HG03159 (cell line): ENCODE measurements at regions not wholly inside any gene's neighbourhood (a gene's known extent, or its start where the extent isn't known, plus 50 kb on each side); places are given as distances from the start of the nearest gene placed in this dataset.
A peak's percentile ranks its signal among the peaks of the same experiment; 100 is the strongest.

Experiments used
- ATAC-seq: cut with Tn5 transposase; IDR thresholded peaks from one replicate; pipeline ENCODE4 v1.9.1; 2021; ENCODE audit warnings: mild to moderate bottlenecking, moderate library complexity; ENCODE audit not compliant: unreplicated experiment

DNA sequence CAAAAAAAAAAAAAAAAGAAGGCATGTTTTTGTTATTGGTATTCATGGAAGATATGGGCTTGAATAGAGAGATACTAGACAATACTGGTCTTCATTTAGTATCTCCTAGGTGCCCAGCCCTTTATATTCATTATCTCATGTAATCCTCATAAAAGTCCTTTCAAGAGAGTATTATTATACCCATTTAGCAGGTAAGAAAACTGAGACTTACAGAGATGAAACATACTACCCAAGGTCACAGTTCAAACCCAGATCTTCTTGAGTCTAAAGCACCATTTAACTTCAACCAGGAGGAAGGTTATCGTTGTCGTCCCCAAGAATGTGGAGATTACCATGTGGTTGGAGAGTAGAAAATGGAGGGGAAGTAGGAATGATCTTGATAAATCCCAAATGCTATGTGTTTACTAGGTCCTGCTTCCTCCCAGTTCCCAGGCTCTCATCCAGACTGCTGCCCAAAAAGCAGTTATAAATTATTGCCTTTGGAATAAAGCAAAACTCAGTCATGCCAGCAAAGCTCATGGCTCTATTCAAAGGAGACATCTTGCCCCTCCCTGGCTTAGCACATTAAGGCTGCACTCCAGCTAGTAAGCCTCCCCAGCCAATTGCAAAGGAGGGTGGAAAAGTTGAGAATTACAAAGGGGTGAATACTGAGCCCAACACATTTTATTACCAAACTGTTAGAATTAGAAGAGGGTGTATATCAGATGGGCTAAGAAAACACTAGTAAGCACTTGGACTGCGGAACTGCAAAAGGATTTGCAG is 163.9 kb downstream of the PIK3R1 start:
- no peak for ATAC-seq

DNA sequence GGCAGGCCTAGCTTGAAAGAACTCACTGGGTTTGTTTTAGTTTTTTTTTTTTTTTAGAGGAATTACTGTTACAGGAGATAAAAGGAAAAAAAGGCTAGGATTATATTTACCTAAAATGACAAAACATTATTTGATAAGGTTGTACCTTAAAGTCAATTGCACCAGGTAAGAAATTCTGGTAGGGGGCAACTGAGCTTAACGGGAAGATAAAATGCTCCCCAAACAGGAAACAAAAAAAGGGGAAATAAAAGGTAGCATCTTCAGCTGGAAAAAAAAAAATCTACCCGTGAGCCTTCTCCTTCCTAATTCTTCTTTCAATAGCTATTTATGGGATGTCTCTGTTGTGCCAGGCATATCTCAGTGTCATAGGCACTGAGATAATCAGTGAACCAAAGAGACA is 164.5 kb downstream of the PIK3R1 start:
- ATAC-seq, result no peak

DNA sequence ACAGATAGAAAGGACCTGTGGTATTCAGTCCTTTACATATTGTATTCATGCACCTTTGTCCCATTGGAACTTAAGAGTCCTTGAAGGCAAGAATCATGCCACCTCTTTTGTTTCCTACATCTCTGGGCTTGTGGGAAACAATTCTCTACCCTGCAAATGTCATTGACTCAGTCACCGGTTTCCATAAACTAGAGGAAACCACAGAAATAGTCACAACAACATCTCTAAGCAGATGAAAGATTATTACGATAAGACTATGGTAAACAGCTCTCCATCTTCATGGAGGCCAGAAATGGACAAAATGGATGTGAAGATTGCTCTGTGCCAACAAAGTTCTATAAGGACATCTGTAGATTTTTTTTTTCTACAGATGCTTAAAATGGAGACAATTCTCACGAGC is 165.5 kb downstream of the PIK3R1 start:
- no peak for ATAC-seq

DNA sequence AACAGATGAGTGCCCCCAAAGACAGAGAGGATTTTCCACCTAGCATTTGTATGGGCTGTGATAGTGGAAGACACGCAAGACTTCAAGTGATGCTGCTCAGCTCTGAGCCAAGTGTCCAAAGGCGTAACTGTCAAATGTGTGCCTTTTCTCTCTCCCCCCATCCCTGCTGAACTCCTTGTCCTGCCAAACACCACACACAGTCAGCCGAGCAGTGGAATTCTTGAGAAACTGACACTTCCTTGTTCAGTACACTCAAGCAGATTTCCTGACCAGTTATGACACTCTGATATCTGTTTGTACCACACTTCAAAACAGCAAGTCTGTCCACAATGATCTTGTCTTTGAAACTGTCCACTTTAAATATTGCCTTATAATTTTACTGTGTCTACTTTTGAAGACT is 166.4 kb downstream of the PIK3R1 start:
- no peak for ATAC-seq

DNA sequence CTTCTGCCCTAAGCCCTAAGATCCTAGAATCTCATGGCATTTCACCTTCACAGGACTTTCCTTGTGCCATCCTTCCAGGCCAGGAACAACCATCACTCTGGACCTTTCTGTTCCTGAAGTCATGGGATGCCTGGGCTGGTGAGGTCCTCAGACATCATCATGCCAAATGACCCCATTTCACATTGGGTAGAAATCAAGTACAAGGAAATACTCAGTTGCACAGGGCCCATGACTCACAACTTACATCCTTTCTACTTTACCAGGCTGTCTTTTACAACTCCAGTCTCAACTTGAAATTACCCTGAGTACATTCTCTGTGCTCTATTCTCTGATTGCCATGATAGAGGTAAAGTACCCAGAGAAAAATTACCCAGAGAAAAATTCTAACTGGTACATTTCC is 167.1 kb downstream of the PIK3R1 start:
- no peak for ATAC-seq

DNA sequence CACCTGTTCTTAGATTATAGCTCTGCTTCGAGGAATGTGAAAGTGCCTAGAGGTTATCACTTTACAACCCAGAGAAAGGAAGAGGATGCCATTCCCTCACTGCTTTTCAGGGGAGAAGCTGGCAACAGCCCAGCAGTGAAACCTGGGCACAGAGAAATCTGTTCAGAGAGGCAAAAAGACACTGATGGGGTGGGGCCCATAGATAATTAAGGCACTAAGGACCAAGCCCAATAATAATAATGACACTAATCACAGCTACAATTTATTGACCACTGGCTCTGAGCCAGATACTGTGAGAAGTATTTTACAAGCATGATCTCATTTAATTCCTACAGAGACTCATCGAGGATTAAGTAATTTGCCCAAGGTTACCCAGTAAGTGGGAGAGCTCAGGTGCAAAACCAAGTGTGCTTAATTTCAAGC is 168.3 kb downstream of the PIK3R1 start:
- ATAC-seq, result no peak

DNA sequence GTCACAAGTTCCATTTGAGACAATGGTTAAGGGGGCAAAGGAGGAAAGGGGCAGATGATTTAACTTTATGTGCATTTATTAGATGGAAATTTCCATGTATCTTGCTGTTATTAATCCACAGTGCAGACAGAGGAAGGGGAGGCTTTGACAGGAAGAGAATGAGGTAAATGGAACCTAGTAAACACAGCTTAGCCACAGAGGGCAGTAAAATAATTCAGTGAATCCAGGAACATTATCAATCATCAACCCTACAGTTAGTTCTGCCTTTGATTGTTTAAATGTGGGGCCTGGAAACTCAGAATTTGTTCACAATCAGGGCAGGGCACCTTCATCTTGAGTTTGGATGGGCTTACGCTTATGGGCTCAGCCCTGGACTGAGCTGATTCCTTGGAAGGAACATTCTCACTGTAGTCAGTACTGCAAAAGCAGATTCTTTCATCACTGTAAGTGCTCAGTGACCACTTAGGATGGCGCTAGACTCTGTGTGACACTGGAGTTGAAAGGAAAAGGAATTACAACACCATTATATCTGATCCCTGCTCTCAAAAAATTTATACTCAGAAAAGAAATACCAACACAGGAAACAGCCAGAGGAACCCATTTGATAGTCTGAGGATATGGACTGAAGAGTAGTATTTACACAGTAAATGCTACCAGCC is 169.5 kb downstream of the PIK3R1 start:
- no peak for ATAC-seq

DNA sequence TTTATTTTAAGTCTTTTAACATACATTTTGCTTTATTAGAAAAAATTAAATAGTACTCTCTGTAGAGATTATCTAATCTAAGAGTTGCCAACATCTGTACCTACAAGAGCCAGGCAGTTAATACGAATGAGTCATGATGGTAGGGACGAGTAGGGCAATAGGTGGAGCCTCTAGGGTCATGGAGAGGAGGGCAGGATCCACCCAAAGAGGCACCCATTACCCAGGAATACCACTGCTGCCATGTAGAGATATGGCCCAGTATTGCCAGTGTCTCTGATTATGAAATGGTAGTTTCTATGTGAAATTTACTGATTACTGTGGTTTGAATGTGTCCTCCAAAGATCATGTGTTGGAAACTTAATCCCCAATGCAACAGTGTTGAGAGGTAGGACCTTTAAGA is 170.4 kb downstream of the PIK3R1 start:
- ATAC-seq, result no peak

DNA sequence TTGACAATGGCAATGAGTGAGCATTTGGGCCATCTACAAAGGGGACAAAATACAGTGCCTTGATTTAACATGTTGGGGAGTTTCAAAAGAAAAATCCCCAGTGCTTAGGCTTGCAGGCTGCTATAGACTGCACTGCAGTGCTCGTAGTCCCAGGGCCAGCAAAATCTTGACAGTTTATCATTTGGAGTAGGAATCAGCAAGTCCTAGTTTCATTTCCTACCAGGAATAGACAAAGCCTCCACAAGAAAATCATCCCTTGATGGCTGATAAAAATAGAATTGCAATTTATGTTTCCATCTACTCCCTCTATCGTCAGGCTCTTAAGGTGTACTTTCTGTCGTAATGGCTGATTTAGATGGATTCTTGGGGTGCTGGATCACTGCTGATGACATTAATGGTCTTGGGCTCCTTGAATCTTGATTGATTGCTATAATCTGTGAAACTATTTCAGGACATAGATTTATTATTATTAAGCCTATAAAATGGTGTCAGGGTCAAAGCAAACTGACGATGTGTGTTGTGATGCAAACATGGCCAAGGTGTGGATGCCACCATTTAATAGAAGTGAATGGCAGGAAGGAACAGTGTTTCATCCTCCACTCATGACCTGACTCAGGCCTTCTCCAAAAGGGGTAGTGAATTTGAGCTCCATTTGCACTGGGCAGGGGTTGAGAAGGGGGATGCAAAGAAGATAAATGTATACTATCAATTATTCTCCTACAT is 171.7 kb downstream of the PIK3R1 start:
- no peak for ATAC-seq

DNA sequence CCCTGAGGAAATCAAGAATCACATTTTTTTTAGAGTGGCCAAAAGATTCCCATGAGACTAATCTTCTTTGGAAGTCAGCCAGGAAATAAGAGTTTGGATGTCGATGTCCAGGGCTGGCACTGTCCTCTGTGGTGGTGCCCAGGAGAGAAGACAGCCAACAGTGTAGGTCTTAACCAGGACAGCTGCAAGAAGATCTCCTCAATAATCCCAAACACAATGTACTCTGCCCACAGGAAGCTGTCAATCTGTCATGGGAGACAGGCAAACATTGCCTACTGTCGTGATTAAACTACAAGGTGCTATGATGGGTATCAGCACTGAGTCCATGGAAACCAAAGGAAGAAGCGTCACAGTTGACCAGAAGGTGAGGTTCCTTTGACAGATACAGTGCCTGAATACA is 174.1 kb downstream of the PIK3R1 start:
- no peak for ATAC-seq

DNA sequence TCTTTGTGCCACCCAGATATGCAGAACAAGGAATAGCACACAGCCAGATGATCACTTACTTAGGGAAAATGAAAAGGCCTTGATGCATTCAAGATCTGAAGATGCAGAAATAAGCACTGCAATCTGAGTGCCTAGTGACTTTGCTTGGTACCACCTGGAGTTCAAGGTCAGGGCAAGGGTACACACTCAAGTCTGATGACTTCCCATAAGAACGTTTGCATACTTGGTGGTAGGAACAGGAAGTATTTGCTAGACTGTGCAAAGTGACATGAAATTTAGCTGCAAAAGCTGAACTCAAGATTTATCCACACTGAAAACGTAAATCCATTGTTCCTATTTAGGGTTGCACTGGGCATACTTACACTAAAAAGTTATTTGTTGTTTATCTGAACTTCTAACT is 177.1 kb downstream of the PIK3R1 start:
- ATAC-seq, result no peak

DNA sequence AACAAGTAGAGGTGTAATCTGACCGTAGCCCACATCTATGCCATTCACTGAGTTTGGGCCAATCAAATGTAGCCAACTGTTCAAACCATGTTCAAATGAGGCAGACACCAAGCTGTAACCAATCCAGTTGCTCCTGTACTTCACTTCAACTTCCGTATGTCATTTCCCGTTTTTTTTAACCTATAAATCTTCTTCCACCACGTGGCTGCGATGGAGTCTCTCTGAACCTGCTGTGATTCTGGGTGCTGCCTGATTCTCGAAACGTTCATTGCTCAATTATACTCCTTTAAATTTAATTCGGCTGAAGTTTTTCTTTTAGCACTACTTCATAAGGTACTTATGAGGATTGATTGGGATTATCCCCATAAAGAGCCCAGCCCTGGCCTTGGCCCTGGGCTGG is 179.7 kb downstream of the PIK3R1 start:
- ATAC-seq, result no peak

DNA sequence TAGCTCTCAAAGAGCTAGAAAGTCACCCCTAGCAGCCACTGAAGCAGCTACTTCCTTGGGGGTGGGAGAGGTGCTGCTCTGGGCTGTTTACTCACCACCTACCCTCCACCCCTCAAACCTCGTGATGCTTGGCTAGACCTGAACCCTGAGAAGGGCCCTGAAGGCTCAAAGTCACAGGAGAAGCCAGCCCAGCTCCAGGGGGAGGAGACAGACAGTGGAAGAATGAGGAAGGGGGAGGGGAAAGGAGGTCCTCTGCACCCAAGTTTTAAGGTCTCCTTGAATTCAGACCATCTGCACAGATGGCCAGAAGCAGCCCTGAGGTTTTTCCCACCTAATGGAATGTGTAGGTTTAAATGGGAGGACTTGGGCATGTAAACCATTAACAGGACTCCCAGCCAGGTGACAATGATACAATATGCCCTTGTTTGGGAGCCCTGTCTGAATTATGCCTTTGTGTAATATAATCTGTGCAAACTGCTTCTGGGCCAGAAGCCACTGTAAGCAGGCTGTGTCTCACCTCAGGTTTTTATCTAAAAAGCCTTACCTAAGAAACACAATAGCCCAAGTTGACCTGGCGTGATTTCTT is 180.5 kb downstream of the PIK3R1 start:
- no peak for ATAC-seq

DNA sequence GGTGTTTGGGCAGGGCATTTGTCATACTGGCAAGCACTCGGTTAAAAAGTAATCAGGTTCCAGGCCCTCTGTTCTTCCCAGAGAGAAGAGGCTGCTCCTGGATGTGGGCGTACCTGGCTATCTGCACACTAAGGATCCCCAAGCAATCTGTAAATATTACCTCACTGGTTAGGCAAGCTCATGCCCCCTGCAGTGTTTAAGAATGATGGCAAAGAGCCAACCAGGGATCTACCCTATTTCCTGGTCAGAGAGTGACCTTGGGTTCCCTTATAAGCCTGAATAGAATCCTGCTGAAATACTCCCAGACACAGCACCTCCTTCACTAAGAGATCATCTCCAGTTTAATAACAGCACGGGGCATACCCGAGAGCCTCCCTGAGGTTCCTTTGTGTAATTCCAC is 181.2 kb downstream of the PIK3R1 start:
- ATAC-seq, result no peak

DNA sequence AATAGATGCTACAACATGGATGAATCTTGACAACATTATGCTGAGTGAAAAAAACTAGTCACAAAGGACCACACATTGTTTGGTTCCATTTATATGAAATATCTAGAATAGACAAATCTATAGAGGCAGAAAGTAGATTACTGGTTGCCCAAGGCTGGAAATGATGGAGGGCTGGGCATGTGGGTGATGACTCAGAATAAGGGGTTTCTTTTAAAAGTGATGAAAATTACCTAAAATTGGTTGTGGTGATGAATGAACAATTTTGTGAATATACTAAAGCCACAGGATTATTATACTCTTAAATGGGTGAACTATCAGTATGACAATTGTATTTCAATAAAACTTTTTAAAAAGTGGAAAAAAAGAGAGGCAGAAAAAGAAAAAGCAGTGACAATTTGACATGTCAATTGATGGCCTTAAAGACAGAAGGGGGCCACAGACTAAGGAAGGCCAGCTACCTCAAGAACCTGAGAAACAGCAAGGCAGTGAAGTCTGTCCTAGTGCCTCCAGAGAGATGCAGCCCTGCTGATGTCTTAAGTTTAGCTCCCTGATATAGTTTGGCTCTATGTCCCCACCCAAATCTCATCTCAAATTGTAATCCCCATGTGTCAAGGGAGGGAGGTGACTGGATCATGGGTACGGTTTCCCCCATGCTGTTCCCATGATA is 182.7 kb downstream of the PIK3R1 start:
- no peak for ATAC-seq

DNA sequence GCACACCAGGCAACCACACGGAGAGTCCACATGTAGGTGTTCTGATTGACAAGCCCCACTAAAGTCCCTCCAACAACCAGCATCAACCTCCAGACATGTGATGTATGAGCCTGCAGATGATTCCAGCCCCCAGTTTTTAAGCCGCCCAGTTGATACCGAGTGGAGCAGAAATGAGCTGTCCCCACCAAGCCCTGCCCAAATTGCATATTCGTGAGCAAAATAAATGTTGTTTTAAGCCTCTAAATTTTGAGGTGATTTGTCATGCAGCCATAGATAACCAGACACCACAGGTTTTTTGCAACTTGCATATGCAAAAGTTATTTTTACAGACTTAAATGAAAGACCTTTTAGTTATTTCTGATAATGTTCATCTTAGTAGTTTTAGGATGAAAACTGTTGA is 187.7 kb downstream of the PIK3R1 start:
- ATAC-seq, result no peak

DNA sequence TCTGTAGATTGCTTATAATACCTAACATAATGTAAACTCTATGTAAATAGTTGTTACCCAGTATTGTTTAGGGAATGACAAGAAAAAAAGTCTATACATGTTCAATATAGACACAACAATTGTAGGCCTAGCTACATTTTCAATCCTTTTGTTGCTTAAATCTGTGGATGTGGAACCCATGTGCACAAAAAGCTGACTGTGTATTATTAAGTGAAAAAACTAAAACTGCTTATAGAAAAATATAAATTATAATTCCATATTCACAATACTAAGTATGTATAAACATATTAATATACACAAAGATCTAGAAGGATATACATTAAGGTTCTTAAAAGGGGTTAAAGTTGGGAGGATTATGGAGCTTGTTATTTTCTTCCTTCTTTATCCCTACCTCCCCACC is 188.7 kb downstream of the PIK3R1 start:
- ATAC-seq, result no peak

DNA sequence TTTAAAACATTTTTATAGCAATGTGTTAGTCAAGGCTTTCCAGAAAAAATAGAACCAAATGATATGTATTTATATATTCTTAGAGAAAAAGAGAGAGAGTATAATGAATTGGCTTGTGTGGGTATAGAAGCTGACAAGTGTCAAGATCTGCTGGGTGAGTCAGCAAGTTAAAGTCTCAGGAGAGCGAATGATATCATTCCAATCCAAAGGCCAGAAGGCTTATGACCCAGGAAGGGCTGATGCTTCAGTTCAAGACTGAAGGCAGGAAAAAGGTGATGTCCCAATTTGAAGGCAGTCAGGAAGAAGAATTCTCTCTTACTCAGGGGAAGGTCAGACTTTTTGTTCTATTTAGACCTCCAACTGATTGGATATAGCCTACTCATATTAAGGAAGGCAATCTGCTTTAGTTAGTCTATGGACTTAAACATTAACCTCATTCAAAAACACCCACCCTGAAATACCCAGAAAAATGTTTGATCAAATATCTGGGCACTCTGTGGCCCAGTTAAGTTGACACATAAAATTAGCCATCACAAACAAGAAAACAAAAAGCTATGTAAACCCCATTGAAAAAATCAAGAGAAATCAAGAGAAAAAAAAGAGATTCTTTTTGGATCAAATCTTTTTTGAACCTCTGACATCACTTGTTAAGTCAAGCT is 189.6 kb downstream of the PIK3R1 start:
- ATAC-seq, result no peak

DNA sequence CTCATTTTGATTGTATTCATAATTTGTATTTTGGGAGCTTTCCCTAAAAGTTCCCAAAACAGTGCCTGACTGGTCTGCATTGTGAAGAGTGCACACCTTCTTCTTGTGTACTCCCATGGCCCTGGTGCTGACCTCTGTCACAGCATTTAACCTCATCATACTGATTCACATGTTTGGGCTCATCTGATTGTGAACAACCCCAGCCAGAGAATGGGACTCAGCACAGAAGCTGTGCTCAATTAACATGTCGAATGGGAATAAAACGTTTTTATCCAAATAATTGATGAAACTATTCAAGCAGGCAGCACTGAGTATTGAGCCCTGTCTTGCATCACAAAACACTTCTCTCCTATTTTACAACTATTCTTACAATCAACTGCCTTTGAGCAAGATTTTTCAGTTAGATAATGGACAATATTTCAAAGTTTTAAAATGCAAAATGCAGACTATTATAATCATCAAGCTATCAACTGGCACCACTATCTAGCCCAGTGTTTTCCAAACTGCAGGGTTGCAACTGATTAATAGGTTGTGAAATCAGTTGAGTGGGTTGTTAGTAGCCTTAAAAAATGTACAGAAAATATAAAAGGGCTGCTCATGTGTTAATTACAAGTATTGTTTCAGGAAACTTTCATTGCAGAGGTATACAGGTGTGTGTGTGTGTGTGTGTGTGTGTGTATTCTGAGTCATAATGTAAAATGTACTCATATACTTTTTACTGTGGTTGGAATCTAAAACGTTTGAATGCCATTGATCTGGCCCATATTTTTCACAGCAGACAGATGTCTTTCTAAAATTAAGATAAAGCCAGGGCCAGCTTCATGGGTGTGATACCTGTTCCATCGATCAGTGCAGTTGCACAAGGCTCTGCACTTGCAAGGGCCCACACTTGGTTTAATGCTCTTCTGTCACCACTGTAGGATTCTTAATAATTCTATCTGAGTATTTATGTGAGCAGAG is 190.5 kb downstream of the PIK3R1 start:
- peak; percentile 32 for ATAC-seq
